ENCODE measurements at regions not wholly inside any gene's neighbourhood (a gene's known extent, or its start where the extent isn't known, plus 50 kb on each side); places are given as distances from the start of the nearest gene placed in this dataset.

GRCh38 chr2:183284606-183285005 lies 160.4 kb downstream of the NUP35 start:
- no peak for FAIRE-seq

DNA sequence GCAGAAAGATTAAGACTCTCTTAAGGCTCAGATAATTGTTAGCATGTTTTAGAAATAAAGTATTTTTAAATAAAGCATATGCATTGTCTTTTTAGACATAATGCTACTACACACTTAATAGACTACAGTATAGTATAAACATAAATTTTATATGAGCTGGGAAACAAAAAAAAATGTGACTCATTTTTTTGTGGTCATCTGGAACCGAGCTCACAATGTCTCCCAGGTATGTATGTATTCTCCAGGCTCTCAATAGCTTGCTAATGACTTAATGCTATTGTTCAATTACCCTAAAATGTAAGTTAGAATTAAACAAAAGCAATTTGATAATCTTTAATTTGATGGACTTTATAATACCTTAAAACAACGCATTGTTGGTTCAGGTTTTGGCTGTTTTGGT lies 167.2 kb downstream of the NUP35 start:
- no peak for FAIRE-seq

DNA sequence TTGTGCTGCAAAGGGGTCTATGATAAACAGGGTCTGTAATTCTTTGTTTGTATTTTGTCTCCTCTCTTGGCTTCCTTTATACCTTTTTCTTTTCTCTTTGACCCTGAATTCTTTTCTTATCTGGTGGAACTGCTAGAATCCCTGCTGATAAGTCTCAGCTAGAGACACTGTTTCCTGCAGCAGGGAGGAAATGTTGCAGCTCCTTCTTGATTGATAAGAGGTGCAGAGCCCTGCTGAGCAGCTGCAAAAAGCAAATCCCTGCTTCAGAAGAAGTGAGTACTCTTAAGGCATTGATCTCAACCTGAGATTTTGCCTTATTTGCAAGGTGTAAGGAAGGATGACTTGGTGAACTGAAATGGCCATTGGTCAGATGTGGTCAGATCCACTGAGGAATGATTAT lies 167.8 kb downstream of the NUP35 start:
- no peak for FAIRE-seq

- FAIRE-seq: no peak
These were observed 215.1 kb downstream of the NUP35 start for GRCh38 chr2:183339311-183339710.

DNA sequence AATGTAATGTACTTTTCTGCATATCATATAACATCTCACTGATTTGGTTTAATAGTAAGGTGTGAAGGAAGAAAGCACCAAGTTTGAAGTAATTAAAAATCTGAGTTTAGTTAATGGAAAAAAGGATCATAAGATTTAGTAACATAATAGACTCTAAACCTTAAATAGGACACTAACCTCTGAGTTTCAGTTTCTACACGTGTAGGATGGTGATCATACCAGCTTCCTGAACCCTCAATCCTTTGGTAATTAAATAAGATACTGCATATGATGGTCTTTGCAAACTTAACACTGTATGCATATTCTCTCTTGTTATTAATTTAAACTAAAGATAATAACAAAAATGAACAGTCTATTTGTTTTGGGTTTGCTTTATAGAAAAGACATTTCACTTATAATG lies 216.8 kb downstream of the NUP35 start:
- no peak for FAIRE-seq

DNA sequence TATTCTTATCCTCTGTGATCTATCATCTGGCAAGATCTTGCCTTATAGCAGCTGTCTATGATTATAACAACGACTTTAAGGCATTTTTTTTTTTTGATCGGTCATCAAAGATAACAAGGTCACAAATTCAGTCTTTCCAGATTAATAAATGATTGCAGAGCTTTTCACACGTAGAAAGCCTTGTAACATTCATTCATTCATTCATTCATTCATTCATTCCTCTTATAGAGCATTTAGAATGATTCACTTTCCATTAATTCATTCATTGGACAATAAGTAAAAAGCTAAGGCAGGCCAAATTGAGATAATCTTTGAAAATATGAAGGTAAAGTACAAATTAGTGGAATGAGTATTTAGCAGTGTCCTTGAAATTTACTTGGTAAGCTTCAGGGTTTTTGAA lies 223.7 kb downstream of the NUP35 start:
- FAIRE-seq: no peak

DNA sequence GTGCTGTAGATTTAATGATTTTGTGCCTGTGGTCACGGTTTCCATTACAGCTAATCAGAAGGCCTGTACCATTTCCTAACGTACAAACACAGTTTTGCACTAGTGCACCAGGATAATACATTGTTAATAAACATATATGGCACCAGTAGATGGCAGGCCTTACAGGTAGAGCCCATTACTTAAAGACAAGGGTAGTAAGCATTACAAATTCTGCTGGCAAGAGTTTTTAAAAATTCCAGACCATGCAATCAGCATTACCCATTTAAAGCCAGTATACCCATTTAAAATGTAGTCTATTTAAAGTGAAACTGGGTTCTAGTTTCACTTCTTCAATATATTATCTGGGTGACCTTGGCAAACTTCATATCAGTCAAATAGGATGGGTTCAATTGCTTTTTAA lies 224.2 kb downstream of the NUP35 start:
- FAIRE-seq: no peak

DNA sequence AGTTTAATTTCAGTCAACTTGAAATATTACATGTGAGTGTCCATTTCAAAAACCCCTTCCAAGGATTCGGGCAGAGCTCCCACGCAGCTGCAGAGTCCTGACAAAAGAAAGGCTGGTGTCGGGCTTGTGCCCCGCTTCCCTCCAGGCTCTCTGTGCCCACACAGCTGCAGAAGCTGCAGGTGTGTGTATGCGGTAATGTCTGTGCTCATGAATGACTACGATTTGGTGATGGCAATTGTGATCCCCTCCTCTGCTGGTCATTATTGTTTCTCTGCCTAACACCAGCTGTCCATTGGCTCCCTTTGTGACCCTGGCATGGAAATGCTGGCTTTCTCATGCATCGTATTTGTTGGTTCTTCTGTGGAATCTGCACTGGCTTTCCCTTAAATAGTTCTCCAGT lies 224.8 kb downstream of the NUP35 start:
- no peak for FAIRE-seq

DNA sequence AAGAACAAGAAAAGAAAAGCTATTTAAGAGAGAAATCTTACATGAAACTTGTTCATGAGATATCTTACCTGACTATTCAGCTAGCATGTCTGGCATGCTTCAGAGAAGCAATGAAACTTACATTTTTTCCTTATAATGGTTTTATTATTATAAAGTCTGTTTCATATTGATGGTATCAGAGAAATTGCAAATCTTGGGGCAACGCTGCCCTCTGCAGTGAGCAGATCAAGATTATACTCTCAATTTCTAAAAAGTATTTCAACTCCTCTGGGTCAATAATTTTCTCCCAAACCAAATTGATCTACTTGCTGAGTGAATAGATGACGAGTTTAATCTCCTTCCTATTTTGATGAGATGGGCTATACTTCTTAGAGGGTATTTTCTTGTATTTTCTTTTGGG lies 235.6 kb downstream of the NUP35 start:
- FAIRE-seq: no peak

DNA sequence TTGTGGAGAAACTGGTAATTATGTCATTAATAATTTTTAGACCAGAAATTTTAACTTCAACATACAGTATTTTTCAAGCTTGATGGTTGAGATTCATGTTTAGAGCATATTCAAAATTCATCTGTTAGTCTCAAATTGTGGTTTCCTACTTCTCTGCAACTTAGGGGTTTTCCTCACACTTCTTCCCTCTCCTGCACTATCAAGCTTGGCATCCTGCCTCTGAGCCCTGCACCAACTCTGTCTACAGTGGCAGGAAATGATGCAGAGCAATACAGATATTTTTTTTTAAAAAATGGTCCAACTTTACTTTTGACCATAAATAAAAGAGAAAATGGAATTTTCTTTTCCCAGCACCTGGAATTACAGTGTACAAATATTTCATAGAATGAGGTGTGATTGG lies 247.3 kb downstream of the NUP35 start:
- no peak for FAIRE-seq

GRCh38 chr2:183375821-183376220 lies 251.6 kb downstream of the NUP35 start:
- no peak for FAIRE-seq

DNA sequence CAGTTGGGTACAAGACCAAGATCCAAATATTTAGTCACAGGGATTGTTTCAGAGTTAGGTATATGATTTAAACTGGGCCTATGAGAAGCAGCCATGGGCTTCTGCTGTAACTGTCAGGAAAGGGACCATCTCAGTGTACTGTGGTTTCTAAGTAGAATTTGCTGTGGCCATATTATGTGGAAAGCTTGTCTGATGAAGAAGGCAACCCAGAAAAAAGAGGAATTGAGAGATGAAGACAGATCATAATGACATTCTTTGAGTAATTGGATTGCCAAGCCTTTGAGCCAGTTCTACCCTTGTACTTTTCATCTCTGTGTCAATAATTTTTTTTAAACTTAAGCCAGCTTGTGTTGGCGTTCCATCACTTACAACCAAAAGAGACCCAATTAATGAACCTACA lies 259.6 kb downstream of the NUP35 start:
- FAIRE-seq: no peak

GRCh38 chr2:183389546-183390080 lies 265.4 kb downstream of the NUP35 start:
- FAIRE-seq: no peak

GRCh38 chr2:183390109-183390508 lies 265.9 kb downstream of the NUP35 start:
- FAIRE-seq: no peak

GRCh38 chr2:183404392-183404791 lies 280.1 kb downstream of the NUP35 start:
- no peak for FAIRE-seq

DNA sequence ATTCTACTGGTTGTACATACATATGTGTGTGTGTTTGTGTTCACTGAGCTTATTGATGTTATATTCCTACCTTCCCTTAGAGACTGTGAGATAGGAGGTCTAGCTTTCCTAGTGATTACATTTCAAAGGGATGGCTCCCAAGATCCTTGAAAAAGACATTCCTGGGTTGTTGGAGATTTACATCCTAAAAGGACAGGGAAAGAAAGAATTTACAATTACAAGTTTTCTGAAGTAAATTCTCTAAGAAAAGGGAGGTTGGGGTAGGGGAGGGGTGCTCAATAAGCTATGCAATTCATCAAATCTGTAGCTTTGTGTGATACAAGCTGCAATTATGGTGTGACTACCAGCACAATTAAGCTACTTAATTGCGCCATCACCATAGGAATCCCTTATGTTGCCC lies 284.3 kb downstream of the NUP35 start:
- no peak for FAIRE-seq

DNA sequence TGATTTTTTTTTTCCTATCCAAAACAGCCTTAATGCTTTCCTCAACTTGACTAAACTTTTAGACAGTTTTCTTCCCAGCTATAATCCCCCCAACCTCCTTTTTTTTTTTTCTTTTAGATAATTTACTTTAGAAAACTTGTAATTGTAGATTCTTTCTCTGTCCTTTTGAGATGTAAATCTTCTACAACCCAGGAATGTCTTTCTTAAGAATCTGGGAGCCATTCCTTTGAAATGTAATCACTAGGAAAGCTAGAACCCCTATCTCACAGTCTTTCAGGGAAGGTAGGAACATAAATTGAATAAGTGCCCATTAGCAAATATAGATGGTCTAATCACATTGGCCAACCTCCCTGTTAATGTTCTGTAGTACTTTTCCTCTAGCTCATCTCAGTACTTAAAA lies 285.4 kb downstream of the NUP35 start:
- no peak for FAIRE-seq

- no peak for FAIRE-seq
These were observed 292.5 kb downstream of the NUP35 start for GRCh38 chr2:183416753-183417152.

DNA sequence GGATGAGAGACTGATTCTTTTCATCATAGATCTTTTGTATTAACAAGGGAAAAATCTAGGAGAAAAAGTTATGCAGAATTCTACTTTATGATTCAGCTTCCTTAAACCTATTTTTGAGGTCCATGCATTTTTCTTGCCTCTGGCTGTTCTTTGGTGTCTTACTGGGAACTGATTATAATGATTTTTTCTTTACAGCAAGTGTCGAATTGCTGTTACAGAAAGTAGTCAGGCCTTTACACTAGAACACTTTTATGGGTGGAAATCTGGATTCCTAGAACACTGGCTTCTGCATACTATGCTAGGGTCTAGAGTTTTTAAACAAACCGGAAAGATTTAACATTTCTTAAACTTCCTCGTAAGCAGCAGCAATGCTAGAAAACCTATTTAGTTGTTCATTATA lies 302.6 kb downstream of the NUP35 start:
- no peak for FAIRE-seq

DNA sequence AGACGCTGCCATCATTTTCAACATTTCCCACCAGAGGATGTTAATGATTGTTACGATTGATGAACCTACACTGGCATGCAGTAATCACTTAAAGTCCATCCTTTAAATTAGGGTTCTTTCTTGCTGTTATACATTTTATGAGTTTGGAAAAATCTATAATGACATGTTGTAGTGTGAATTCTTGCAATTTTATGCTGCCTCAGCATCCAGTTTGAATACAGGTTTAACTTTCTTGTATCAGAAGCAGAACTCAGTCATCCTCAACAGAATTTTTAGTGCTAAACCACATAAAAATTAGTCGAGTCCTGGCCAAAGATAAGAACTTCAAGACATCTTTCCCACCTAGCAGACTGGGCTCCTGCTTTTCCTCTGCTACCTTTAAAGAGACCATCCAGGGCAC lies 303.3 kb downstream of the NUP35 start:
- no peak for FAIRE-seq

DNA sequence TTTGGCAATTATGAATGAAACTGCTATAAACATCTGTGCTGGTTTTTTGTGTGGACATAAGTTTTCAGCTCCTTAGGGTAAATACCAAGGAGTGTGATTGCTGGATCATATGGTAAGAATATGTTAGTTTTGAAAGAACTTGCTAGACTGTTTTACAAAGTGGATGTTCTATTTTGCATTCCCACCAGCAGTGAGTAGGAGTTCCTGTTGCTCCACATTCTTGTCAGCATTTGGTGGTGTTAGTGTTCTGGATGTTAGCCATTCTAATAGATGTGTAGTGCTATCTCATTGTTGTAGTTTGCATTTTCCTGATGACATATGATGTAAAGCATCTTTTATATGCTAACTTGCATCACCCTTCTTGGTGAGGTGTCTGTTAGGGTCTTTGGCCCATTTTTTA lies 304.6 kb downstream of the NUP35 start:
- no peak for FAIRE-seq

GRCh38 chr2:183438541-183438940 lies 314.3 kb downstream of the NUP35 start:
- FAIRE-seq: no peak

GRCh38 chr2:183455056-183455455 lies 330.8 kb downstream of the NUP35 start:
- no peak for FAIRE-seq

DNA sequence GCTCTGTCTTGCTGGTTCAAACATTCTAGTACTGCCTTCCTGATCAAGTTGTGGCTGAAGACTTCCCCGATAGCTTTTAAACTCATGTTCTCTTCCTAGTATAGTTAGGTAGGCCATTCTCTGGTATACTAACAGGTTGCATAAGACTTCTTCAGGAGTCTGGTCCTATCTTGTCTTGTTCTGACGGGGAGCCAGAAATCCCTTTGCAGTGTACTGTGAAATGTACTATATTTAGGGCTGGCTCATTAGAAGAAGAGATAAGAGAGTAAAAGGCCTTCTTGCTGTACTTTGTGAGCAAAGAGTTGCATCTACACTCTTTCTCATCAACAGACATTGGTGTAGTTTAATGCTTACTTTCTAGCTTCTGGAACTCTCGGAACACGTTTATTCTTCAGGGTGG lies 331.9 kb downstream of the NUP35 start:
- FAIRE-seq: no peak

- no peak for FAIRE-seq
These were observed 334.2 kb downstream of the NUP35 start for GRCh38 chr2:183458460-183458859.

DNA sequence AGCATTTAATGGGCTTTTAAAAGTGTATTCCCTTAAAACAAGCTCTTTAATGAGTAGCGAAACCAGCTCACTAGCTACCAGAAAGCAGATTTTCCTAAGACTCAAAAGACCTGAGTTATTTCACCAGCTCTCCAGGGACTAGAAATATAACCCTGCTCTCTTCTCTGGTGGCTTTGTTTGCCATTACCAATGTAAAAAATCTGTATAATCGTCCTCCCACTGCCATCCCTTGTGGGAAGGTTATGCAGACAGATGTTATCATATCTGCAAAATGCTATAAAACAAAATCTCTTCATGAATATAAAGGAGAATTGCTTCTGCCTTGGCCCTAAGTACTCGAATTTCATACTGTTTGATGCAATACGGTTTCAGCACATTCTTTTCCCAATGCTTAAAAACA lies 335.2 kb downstream of the NUP35 start:
- no peak for FAIRE-seq
